ENCODE measurements at regions not wholly inside any gene's neighbourhood (a gene's known extent, or its start where the extent isn't known, plus 50 kb on each side); places are given as distances from the start of the nearest gene placed in this dataset.
A peak's percentile ranks its signal among the peaks of the same experiment; 100 is the strongest.

GRCh38 chr5:68983043-68983442 lies 110.8 kb upstream of the SLC30A5 start:
- ATAC-seq: no peak
- DNase-seq (ENCODE audit: low spot score in 2 of 2): no peak
- Mint-ChIP-seq H3K36me3 (no peaks in the 10 kb centered on the region), H3K9me3 (peaks cover 0 to 8% of the 10 kb centered on the region in 2 donors), H3K27ac (no peak overlapping the region)

DNA sequence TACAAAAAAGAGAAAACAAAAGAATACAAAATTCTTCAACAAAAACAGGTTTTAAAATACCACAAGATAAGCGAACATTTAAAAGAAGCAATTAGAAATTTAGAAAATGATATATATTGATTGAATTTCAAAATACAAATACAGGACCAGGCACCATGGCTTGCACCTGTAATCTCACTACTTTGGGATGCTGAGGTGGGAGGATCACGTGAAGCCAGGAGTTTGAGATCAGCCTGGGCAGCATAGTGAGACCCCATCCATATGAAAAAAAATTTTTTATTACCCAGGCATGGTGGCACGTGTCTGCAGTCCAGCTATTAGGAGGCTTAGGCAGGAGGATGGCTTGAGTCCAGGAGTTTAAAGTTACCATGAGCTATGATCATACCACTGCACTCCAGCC lies 109.9 kb upstream of the SLC30A5 start:
- peaks cover 0 to 4% of the 10 kb centered on the region in 2 donors for H3K9me3 Mint-ChIP-seq
- ATAC-seq (no peak), DNase-seq (ENCODE audit: low spot score in 2 of 2) (no peak)
- no peaks in the 10 kb centered on the region for H3K36me3 Mint-ChIP-seq
- H3K27ac Mint-ChIP-seq: no peak overlapping the region

GRCh38 chr5:68991279-68992084 lies 102.3 kb upstream of the SLC30A5 start:
- Mint-ChIP-seq H3K27ac (no peak overlapping the region), H3K36me3 (no peaks in the 10 kb centered on the region), H3K9me3 (peaks cover 0 to 7% of the 10 kb centered on the region in 2 donors)
- DNase-seq (ENCODE audit: low spot score in 2 of 2): no peak
- no peak for ATAC-seq

GRCh38 chr5:68994645-68995044 lies 99.2 kb upstream of the SLC30A5 start:
- H3K36me3 Mint-ChIP-seq: no peaks in the 10 kb centered on the region
- ATAC-seq (peak in 1 of 2 donors; percentile 64), DNase-seq (ENCODE audit: low spot score in 2 of 2) (no peak)
- H3K9me3 Mint-ChIP-seq: peaks cover 0 to 7% of the 10 kb centered on the region in 2 donors
- no peak overlapping the region for H3K27ac Mint-ChIP-seq

DNA sequence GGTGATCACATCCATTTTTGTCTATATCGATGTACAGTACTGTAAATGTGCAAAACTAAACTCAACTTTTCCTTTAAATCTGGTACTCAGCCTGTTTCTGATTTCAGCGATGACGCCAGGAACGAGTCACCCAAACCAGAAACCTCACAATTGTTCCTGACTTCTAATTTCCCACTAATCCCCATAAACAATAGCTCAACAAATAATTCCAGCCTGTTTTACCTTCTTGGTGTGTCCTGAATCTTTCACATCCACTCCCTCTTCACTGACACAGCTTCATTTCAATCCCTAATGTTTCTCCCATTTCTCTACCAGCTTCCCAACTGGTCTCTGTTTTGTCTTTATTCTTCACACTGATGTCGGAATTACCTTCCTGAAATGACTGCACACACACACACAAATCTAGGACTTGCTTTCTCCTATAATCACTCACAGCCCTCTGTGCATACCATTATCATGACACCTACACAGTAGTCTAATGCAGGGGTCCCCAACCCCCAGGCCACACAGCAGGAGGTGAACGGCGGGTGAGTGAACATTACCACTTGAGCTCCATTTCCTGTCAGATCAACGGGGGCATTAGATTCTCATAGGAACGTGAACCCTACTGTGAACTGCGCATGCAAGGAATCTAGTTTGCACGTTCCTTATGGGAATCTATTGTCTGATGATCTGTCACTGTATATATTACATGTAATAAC lies 97.8 kb upstream of the SLC30A5 start:
- Mint-ChIP-seq H3K36me3 (no peaks in the 10 kb centered on the region), H3K9me3 (peaks cover 0 to 3% of the 10 kb centered on the region in 2 donors), H3K27ac (peak overlapping the region in 1 of 2 donors; percentile 15)
- no peak for DNase-seq (ENCODE audit: low spot score in 2 of 2)
- no peak for ATAC-seq

GRCh38 chr5:68999181-68999580 lies 94.6 kb upstream of the SLC30A5 start:
- ATAC-seq: no peak
- Mint-ChIP-seq H3K9me3 (no peaks in the 10 kb centered on the region), H3K27ac (no peak overlapping the region), H3K36me3 (no peaks in the 10 kb centered on the region)
- DNase-seq (ENCODE audit: low spot score in 2 of 2): no peak

DNA sequence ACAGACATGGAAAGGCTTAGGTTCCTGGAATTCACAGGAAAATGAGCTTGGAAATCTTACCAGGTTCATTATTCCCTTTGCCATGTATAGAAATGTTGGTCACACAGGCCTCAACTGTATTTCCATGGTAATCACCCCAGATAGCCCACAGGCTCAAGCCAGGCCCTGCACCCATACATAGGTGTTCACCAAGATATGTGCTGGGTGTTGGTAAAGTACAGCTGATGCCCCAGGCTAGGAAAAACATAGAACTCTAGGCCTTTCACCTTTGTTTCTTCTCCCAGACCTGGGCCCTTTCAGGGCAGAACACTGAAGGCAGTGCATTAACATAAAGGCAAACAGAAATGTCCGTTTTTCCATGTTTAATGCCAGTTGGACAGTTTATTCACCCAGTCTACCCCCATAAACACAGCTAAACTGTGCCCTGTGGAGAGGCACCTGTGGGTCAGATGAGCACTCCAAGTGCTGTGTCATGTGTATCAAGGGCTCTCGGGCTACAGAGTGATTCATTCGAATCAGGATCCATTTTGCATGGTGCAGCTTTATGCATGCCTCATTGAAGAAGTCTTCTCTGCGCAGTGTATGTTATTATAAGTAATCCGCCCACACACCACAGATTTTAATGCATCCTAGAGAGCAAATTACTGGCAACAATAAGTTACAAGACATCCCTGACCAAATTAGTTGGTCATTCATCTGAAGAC lies 93.4 kb upstream of the SLC30A5 start:
- Mint-ChIP-seq H3K27ac (no peak overlapping the region), H3K9me3 (no peaks in the 10 kb centered on the region), H3K36me3 (no peaks in the 10 kb centered on the region)
- no peak for DNase-seq (ENCODE audit: low spot score in 2 of 2)
- no peak for ATAC-seq

GRCh38 chr5:69000949-69001348 lies 92.9 kb upstream of the SLC30A5 start:
- no peaks in the 10 kb centered on the region for H3K36me3 Mint-ChIP-seq
- H3K27ac Mint-ChIP-seq: no peak overlapping the region
- ATAC-seq (no peak), DNase-seq (ENCODE audit: low spot score in 2 of 2) (no peak)
- H3K9me3 Mint-ChIP-seq: no peaks in the 10 kb centered on the region

DNA sequence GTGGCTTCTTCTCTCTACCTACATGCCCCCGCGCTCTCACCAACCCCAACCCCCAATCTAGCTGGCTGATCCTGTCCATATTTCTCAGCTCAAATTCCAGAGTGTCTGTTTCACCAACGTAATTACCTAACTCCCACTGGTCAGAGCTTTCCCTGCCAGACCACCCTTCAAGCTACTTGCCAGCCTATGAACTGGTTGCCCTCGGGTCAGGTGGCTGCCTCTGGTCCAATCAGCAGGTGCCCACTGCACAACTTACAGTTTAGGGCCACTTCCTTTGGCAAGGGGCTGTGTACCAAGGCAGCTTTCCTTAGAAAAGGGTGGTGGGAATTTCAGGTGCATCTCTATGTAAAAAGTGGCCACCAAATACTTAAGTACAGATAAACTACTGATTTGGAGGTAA lies 92.2 kb upstream of the SLC30A5 start:
- no peaks in the 10 kb centered on the region for H3K9me3 Mint-ChIP-seq
- ATAC-seq (no peak), DNase-seq (ENCODE audit: low spot score in 2 of 2) (no peak)
- H3K36me3 Mint-ChIP-seq: no peaks in the 10 kb centered on the region
- H3K27ac Mint-ChIP-seq: no peak overlapping the region

- Mint-ChIP-seq H3K36me3 (no peaks in the 10 kb centered on the region), H3K27ac (no peak overlapping the region), H3K9me3 (no peaks in the 10 kb centered on the region)
- DNase-seq (ENCODE audit: low spot score in 2 of 2): no peak
- ATAC-seq: no peak
Measured at GRCh38 chr5:69004127-69004526, 89.7 kb upstream of the SLC30A5 start.

- ATAC-seq: no peak
- no peaks in the 10 kb centered on the region for H3K36me3 Mint-ChIP-seq
- H3K27ac Mint-ChIP-seq: no peak overlapping the region
- no peak for DNase-seq (ENCODE audit: low spot score in 2 of 2)
- H3K9me3 Mint-ChIP-seq: no peaks in the 10 kb centered on the region
Measured at GRCh38 chr5:69004676-69005075, 89.1 kb upstream of the SLC30A5 start.

GRCh38 chr5:69006030-69006429 lies 87.8 kb upstream of the SLC30A5 start:
- DNase-seq (ENCODE audit: low spot score in 2 of 2) (no peak), ATAC-seq (no peak)
- H3K27ac Mint-ChIP-seq: no peak overlapping the region
- H3K9me3 Mint-ChIP-seq: no peaks in the 10 kb centered on the region
- no peaks in the 10 kb centered on the region for H3K36me3 Mint-ChIP-seq

GRCh38 chr5:69007163-69007562 lies 86.7 kb upstream of the SLC30A5 start:
- Mint-ChIP-seq H3K27ac (no peak overlapping the region), H3K36me3 (no peaks in the 10 kb centered on the region), H3K9me3 (no peaks in the 10 kb centered on the region)
- ATAC-seq (no peak), DNase-seq (ENCODE audit: low spot score in 2 of 2) (no peak)

DNA sequence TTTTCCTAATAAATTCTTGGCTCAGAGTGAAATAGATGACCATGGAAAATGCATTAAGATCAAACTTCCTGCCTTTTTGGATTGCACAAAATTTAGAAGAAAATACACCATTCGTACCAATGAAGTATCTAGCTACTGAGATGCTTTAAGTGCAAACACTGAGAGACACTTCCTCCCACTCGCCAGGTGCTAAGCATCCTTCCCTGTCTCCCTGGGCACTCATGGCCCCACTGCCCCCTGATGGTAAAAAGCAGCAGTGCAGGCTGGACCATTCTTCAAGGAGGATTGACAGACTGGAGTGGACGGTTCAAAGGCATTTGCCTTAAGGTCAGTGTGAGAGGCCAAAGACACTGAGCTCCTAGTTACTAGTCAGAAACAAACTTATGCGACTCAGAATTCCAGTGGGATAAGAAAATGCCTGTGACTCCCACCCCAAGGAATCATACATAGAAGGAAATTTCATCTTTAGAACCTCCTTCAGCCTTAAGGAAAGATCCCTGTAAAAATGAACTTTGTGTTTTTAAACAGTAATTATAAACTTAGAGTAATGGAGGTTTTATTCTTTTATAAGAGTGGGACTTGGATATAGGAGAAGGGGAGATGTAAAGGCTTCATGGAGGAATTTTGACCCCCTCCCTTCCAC lies 86.0 kb upstream of the SLC30A5 start:
- DNase-seq (ENCODE audit: low spot score in 2 of 2) (peak; percentile 62 to 82), ATAC-seq (peak; percentile 54 to 81)
- H3K9me3 Mint-ChIP-seq: no peaks in the 10 kb centered on the region
- H3K36me3 Mint-ChIP-seq: no peaks in the 10 kb centered on the region
- H3K27ac Mint-ChIP-seq: no peak overlapping the region

DNA sequence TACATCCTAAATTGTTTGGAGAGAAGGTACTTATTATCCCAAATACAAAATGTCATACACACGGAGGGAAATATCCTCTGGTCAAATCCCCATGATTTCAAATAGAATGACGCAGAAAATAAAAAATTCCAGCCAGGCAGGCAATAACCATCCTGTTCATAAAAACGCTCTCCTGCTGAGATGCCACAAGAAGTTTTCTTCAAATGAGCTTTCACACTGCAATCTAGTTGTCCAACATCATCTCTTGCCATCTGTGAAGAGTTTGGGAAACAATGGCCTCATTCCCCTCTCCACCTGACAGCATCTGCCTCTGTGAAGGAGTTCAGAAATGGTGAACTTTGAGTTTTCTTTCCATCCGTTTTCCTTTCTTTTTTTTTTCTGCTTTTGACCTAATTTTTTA lies 83.3 kb upstream of the SLC30A5 start:
- ATAC-seq (no peak), DNase-seq (ENCODE audit: low spot score in 2 of 2) (no peak)
- peak overlapping the region in 1 of 2 donors; percentile 17 for H3K27ac Mint-ChIP-seq
- no peaks in the 10 kb centered on the region for H3K36me3 Mint-ChIP-seq
- peaks cover 0 to 10% of the 10 kb centered on the region in 2 donors for H3K9me3 Mint-ChIP-seq

GRCh38 chr5:69011910-69012309 lies 81.9 kb upstream of the SLC30A5 start:
- Mint-ChIP-seq H3K9me3 (peaks cover 0 to 10% of the 10 kb centered on the region in 2 donors), H3K36me3 (no peaks in the 10 kb centered on the region), H3K27ac (no peak overlapping the region)
- DNase-seq (ENCODE audit: low spot score in 2 of 2): no peak
- ATAC-seq: no peak

GRCh38 chr5:69013481-69013880 lies 80.3 kb upstream of the SLC30A5 start:
- peaks cover 0 to 10% of the 10 kb centered on the region in 2 donors for H3K9me3 Mint-ChIP-seq
- DNase-seq (ENCODE audit: low spot score in 2 of 2) (no peak), ATAC-seq (no peak)
- H3K36me3 Mint-ChIP-seq: no peaks in the 10 kb centered on the region
- no peak overlapping the region for H3K27ac Mint-ChIP-seq

All from activated naive CD4-positive, alpha-beta T cell treated with anti-CD3 and anti-CD28 coated beads, Interleukin-2, amount 50 U/mL, for 72 hours (primary cell).